Breast epithelium (tissue), 3 donors: ENCODE measurements at regions not wholly inside any gene's neighbourhood (a gene's known extent, or its start where the extent isn't known, plus 50 kb on each side); places are given as distances from the start of the nearest gene placed in this dataset.

Experiments used
- POLR2A ChIP-seq: fragments of 450-650 bp; IDR thresholded peaks from one replicate; pipeline ENCODE4 v1.6.1; 2016; ENCODE audit warnings: antibody characterized with exemption, mild to moderate bottlenecking, moderate library complexity
- POLR2AphosphoS5 ChIP-seq, 3 donors: sonication (generic); formaldehyde crosslinking; IDR thresholded peaks; one replicate each; pipeline ENCODE4 v1.6.1; 2017; ENCODE audit warnings: antibody characterized with exemption in 3 of 3
- TF ChIP-seq, protein P1 (sequence below), 3 donors: fragments of 450-650 bp; IDR thresholded peaks; one replicate each; pipeline ENCODE4 v1.5.1; 2016 to 2017; ENCODE audit warnings: antibody characterized with exemption in 3 of 3, mild to moderate bottlenecking in 3 of 3, moderate library complexity in 3 of 3

DNA sequence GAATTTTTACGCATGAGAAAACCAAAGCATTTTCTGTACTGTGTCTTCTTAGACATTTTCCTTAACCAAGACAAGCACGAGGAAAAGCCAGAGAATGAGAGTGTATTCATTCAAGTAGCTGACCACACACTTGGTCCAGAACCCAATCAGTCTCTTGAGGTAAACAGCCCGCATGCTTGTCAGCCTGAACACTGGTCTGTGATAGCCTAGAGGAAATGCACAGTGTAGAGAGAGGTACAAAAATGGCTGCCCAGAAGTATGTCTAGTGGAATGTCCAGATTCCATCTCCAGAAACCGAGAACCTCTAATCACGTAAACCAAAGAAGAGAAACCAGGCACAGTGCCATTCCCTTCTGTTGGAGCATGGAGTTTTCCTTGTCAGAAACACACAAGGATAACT is 80.0 kb upstream of the SNX2 start:
- TF ChIP-seq, protein P1, sequence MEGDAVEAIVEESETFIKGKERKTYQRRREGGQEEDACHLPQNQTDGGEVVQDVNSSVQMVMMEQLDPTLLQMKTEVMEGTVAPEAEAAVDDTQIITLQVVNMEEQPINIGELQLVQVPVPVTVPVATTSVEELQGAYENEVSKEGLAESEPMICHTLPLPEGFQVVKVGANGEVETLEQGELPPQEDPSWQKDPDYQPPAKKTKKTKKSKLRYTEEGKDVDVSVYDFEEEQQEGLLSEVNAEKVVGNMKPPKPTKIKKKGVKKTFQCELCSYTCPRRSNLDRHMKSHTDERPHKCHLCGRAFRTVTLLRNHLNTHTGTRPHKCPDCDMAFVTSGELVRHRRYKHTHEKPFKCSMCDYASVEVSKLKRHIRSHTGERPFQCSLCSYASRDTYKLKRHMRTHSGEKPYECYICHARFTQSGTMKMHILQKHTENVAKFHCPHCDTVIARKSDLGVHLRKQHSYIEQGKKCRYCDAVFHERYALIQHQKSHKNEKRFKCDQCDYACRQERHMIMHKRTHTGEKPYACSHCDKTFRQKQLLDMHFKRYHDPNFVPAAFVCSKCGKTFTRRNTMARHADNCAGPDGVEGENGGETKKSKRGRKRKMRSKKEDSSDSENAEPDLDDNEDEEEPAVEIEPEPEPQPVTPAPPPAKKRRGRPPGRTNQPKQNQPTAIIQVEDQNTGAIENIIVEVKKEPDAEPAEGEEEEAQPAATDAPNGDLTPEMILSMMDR (IDR thresholded peaks at IDR 0.05) = no peak
- TF ChIP-seq POLR2A (no peak), POLR2AphosphoS5 (IDR thresholded peaks at IDR 0.05) (no peak)
